ENCODE measurements at regions not wholly inside any gene's neighbourhood (a gene's known extent, or its start where the extent isn't known, plus 50 kb on each side); places are given as distances from the start of the nearest gene placed in this dataset.

DNA sequence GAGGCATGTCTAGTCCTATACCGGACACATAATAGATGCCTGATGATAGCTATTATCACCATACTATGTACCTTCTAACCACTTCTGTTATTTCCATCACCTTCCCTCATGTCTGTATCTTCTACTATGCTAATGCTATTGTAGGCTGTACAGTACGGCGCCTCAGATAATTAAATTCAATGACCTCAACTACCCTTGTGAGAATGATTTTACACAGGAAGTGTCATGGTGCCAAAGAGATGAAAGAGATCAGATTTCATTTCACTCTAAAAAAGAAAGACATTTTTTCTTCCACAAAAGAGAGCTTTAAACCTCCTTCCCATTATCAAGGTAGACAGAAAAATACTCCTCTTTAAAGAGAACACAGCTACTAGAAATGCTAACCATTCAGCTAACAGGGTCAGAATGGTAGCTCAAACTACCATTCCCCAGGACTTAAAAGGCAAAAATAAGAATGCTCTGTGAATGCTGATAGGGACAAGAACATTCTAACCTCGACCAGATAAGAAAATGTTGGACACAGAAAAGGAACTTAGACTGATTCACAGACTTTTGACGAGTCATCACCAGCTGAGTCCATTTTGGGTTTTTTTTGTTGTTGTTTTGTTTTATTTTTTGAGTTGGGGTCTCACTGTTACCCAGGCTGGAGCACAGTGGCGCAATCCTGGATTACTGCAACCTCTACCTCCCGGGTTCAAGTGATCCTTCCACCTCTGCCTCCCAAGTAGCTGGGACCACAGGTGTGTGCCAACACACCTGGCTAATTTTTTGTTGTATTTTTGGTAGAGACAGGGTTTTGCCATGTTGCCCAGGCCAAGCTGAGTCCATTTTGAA lies 99.2 kb upstream of the RAPGEF2 start:
- intact Hi-C loops (cut with DNase I): no loop called here
- Histone ChIP-seq H3K27me3 (no peaks in the 10 kb centered on the region), H3K36me3 (no peaks in the 10 kb centered on the region), H3K27ac (no peak overlapping the region), H3K9me3 (no peaks in the 10 kb centered on the region), H3K4me3 (no peak overlapping the region), H3K4me1 (no peaks in the 10 kb centered on the region)
- no peak for DNase-seq (ENCODE audit: extremely low spot score in 2 of 2)
- TF ChIP-seq POLR2A (IDR thresholded peaks at IDR 0.05): no peak
- TF ChIP-seq, protein P1, sequence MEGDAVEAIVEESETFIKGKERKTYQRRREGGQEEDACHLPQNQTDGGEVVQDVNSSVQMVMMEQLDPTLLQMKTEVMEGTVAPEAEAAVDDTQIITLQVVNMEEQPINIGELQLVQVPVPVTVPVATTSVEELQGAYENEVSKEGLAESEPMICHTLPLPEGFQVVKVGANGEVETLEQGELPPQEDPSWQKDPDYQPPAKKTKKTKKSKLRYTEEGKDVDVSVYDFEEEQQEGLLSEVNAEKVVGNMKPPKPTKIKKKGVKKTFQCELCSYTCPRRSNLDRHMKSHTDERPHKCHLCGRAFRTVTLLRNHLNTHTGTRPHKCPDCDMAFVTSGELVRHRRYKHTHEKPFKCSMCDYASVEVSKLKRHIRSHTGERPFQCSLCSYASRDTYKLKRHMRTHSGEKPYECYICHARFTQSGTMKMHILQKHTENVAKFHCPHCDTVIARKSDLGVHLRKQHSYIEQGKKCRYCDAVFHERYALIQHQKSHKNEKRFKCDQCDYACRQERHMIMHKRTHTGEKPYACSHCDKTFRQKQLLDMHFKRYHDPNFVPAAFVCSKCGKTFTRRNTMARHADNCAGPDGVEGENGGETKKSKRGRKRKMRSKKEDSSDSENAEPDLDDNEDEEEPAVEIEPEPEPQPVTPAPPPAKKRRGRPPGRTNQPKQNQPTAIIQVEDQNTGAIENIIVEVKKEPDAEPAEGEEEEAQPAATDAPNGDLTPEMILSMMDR (IDR thresholded peaks at IDR 0.05): no peak
- TF ChIP-seq POLR2AphosphoS5 (IDR thresholded peaks at IDR 0.05; ENCODE audit: insufficient read depth in 1 of 2, low read depth in 1 of 2): no peak

DNA sequence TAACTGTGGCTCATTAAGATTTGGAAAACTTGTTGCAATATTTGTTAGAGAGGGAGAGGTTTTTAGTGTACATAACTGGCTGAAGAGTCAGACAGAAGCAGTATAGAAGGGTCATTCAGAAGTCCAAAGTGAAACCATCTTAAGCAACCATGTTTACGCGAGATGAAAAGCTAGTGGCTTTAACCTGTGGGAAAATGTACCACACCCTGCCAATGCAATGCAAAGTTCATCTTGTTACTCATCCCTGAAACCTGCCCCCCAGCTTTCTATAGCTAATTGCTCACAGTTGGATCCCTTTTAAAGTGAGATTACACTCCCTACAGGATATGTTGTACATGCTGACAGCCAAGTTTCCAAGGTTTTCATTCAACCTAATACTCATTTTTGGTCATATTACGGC lies 96.7 kb upstream of the RAPGEF2 start:
- Histone ChIP-seq H3K27me3 (no peaks in the 10 kb centered on the region), H3K4me1 (peaks cover 8% of the 10 kb centered on the region), H3K27ac (no peak overlapping the region), H3K4me3 (no peak overlapping the region), H3K9me3 (no peaks in the 10 kb centered on the region), H3K36me3 (no peaks in the 10 kb centered on the region)
- TF ChIP-seq POLR2AphosphoS5 (IDR thresholded peaks at IDR 0.05; ENCODE audit: insufficient read depth in 1 of 2, low read depth in 1 of 2) (no peak), POLR2A (IDR thresholded peaks at IDR 0.05) (no peak)
- TF ChIP-seq, protein P1 (IDR thresholded peaks at IDR 0.05): no peak
- intact Hi-C loops (cut with DNase I): no loop called here
- DNase-seq (ENCODE audit: extremely low spot score in 2 of 2): no peak

DNA sequence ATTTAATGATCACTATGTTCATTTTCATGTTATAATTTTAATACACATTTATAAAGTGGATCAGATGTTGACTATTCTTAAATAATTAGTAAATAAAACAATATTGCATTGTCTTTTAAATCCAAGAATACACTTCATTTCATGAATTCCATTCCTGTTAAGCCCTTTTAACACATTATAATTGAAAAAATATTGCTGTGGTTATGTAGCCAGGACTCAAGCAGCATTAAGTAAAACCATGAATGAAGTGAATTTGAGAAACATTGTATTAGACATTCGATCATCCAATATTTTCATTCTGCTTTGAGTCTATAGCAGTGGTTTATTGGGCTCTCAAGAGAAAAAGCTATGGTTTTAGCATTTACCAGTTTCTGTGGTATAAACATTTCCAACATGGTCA lies 94.2 kb upstream of the RAPGEF2 start:
- H3K4me1 ChIP-seq: peaks cover 8% of the 10 kb centered on the region

DNA sequence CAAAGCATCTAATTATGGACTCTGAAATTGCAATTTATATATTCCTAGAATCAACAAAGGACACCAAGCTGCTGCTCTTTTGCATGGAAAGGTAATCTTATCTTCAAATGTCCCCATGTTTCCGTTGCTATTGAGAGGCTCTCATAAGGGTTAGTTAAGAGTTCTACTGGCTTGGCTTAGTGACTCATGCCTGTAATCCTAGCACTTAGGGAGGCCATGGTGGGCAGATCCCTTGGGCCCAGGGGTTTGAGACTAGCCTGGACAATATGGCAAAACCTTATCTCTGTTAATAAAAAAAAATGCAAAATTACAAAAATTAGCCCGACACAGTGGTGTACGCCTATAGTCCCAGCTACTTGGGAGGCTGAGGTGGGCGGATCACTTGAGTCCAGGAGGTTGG lies 93.4 kb upstream of the RAPGEF2 start:
- no peak for DNase-seq (ENCODE audit: extremely low spot score in 2 of 2)
- Histone ChIP-seq H3K4me1 (peaks cover 8% of the 10 kb centered on the region), H3K4me3 (no peak overlapping the region), H3K9me3 (no peaks in the 10 kb centered on the region), H3K36me3 (no peaks in the 10 kb centered on the region), H3K27me3 (no peaks in the 10 kb centered on the region), H3K27ac (no peak overlapping the region)
- TF ChIP-seq POLR2A (IDR thresholded peaks at IDR 0.05) (no peak), POLR2AphosphoS5 (IDR thresholded peaks at IDR 0.05; ENCODE audit: insufficient read depth in 1 of 2, low read depth in 1 of 2) (no peak)
- TF ChIP-seq, protein P1 (IDR thresholded peaks at IDR 0.05): no peak
- intact Hi-C loops (cut with DNase I): no loop called here

More for the DNA sequence above, 94.2 kb upstream of the RAPGEF2 start:
- TF ChIP-seq, protein P1 (IDR thresholded peaks at IDR 0.05): no peak
- TF ChIP-seq POLR2A (IDR thresholded peaks at IDR 0.05): no peak
- no peak for TF ChIP-seq POLR2AphosphoS5 (IDR thresholded peaks at IDR 0.05; ENCODE audit: insufficient read depth in 1 of 2, low read depth in 1 of 2)
- no peaks in the 10 kb centered on the region for H3K9me3 ChIP-seq
- DNase-seq (ENCODE audit: extremely low spot score in 2 of 2): no peak
- H3K4me3 ChIP-seq: no peak overlapping the region
- H3K27ac ChIP-seq: no peak overlapping the region
- no peaks in the 10 kb centered on the region for H3K36me3 ChIP-seq
- intact Hi-C loops (cut with DNase I): no loop called here
- H3K27me3 ChIP-seq: no peaks in the 10 kb centered on the region

DNA sequence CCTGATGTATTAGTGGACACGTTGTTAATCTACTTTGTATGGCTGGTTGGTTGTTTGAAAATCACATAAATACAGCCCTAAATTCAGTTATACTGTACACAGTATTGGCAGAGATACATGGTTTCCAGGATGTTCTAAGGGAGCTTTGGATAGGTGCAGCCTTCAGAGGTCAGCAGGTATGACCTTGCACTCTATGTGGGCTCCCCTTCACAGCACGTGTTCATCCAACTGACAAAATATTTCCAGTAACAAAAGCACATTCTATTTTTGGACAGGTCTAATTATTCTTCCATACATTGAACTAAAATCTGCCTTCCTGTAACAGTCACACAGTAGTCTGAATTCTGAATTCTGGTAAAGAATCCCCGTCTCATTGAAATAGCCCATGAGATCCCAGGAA lies 92.8 kb upstream of the RAPGEF2 start:
- intact Hi-C loops (cut with DNase I): no loop called here
- H3K4me3 ChIP-seq: no peak overlapping the region
- no peaks in the 10 kb centered on the region for H3K27me3 ChIP-seq
- H3K36me3 ChIP-seq: no peaks in the 10 kb centered on the region
- no peak for DNase-seq (ENCODE audit: extremely low spot score in 2 of 2)
- peaks cover 8% of the 10 kb centered on the region for H3K4me1 ChIP-seq
- no peaks in the 10 kb centered on the region for H3K9me3 ChIP-seq
- no peak overlapping the region for H3K27ac ChIP-seq
- no peak for TF ChIP-seq POLR2A (IDR thresholded peaks at IDR 0.05)
- no peak for TF ChIP-seq POLR2AphosphoS5 (IDR thresholded peaks at IDR 0.05; ENCODE audit: insufficient read depth in 1 of 2, low read depth in 1 of 2)
- TF ChIP-seq, protein P1 (IDR thresholded peaks at IDR 0.05): no peak

All from vagina (tissue), 2 donors.